Kidney epithelial cell (primary cell): ENCODE measurements at regions not wholly inside any gene's neighbourhood (a gene's known extent, or its start where the extent isn't known, plus 50 kb on each side); places are given as distances from the start of the nearest gene placed in this dataset.

ENCODE experiments used
- DNase-seq: peaks from one replicate; pipeline ENCODE4 v3.0.0-alpha.2; 2010; ENCODE audit warnings: low read depth
- H3K27me3 ChIP-seq: 2 replicates; pipeline ENCODE4 v1.6.0; 2011; ENCODE audit warnings: low read length; ENCODE audit not compliant: control insufficient read depth, insufficient read depth
- H3K36me3 ChIP-seq: 2 replicates; pipeline ENCODE4 v1.5.1; 2011; ENCODE audit warnings: low read length; ENCODE audit not compliant: control insufficient read depth, insufficient read depth
- H3K4me3 ChIP-seq: 2 replicates; pipeline ENCODE4 v1.5.1; 2011; ENCODE audit warnings: low read depth, mild to moderate bottlenecking, control low read depth, low read length
- CTCF ChIP-seq: IDR thresholded peaks from 2 replicates; pipeline ENCODE4 v1.5.1; 2011; ENCODE audit warnings: mild to moderate bottlenecking, moderate library complexity, low read length, control low read depth, inconsistent platforms; ENCODE audit not compliant: insufficient read depth, poor library complexity, severe bottlenecking

GRCh38 chr4:112093636-112094202 lies 51.5 kb upstream of the FAM241A start:
- Histone ChIP-seq H3K36me3 (no peaks in the 10 kb centered on the region), H3K27me3 (no peaks in the 10 kb centered on the region), H3K4me3 (no peak overlapping the region)
- no peak for TF ChIP-seq CTCF
- no peak for DNase-seq

- no peak for DNase-seq
- TF ChIP-seq CTCF: no peak
- H3K27me3 ChIP-seq: no peaks in the 10 kb centered on the region
- H3K4me3 ChIP-seq: no peak overlapping the region
- H3K36me3 ChIP-seq: no peaks in the 10 kb centered on the region
Measured at GRCh38 chr4:112094330-112094729, 50.9 kb upstream of the FAM241A start.
